Activated CD8-positive, alpha-beta memory T cell treated with anti-CD3 and anti-CD28 coated beads for 36 hours (primary cell): ENCODE measurements at regions not wholly inside any gene's neighbourhood (a gene's known extent, or its start where the extent isn't known, plus 50 kb on each side); places are given as distances from the start of the nearest gene placed in this dataset.
"Not testable (repeated sequence)": the region's sequence is repeated elsewhere in the genome, so short reads cannot be mapped to it uniquely, and the experiment has no call there.

Experiments used
- CTCF ChIA-PET: fragments of 350-600 bp; sonication (Branson Sonifier 250); formaldehyde crosslinking; loops from one replicate; lab custom pipeline; 2021; ENCODE audit warnings: antibody characterized with exemption; lab: Charles Lee
- POLR2A ChIA-PET: fragments of 350-600 bp; sonication (Branson Sonifier 250); formaldehyde crosslinking; loops from one replicate; lab custom pipeline; 2021; ENCODE audit warnings: antibody characterized with exemption; lab: Charles Lee

DNA sequence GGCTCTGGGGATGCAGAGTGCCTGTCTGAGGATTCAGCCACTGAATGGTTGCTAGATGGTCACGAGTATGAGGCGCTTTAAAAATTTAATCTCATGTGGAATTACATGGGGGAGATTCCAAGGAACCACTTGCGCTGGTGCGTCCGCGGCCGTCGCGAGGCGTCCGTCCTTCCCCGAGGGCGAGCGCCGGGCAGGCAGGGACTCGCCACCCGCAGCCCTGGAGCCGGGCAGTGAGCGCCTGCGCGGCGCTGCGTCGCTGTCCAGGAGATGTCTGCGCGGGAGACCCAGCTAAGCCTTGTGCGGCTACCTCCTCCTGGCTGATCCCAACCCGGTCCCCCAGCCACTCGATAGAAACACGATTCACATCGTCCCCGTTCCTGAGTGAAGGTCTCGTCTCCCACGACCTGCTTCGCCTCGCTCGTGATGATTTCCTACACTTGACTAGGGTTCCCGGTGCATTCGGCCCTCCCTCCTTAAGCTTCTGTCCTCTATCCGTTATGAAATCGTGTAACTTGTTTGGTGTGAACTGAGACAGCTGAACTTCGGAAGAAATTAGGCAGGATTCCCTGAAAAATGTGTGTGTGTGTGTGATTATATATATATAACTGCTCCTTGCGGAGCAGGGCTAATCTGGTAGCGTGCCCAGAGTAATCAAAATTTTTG lies 536.4 kb downstream of the PRIM2 start:
- POLR2A ChIA-PET, CTCF ChIA-PET: not testable (repeated sequence)

DNA sequence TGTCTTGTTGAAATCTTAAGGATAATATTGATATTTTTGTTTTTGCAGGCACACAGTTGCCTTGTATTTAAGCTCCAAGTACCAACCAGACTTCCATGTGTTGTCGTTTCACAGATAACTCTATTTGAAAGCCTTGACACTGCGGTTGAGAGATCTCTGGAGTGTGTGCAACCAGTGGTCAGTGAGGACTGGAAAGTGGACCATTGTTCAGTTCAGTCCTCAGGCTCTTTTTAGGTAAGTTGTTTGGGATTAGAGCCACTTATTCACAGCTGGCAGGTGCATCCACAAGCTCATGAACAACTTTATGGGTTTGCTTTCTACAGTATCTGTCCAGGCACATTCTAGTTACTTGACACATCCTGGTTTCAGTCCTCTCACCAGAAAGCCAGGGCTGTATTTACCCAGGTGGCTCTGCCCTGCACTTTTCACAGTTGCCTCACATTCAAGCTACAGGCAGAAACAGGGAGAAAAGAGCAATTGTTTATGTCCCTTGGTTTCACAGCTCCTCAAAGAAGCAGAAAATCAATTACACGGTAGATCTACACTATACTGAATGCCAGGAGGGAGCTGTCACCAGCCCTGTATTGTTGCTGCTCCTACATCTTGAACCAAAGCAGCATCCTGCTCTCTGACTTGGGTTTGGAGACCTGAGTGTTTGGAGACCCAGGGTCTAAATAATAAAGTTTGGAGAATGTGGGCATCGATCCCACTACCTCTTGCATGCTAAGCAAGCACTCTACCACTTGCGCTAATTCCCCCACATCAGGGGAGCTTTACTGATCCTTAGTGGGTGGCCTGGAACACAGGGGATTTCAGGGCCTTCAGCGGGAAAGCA lies 543.3 kb downstream of the PRIM2 start:
- POLR2A ChIA-PET, CTCF ChIA-PET: not testable (repeated sequence)

DNA sequence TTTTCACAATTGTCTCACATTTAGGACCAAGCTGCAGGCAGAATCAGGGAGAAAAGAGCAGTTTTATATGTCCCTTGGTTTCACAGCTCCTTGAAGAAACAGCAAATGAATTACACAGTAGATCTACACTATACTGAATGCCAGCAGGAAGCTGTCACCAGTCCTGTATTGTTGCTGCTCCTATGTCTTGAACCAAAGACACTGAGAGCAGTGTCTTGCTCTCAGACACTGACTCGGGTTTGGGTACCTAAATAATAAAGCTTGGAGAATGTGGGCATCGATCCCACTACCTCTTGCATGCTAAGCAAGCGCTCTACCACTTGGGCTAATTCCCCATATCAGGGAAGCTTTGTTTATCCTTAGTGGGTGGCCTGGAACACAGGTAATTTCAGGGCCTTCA lies 552.7 kb downstream of the PRIM2 start:
- CTCF ChIA-PET, POLR2A ChIA-PET: not testable (repeated sequence)

DNA sequence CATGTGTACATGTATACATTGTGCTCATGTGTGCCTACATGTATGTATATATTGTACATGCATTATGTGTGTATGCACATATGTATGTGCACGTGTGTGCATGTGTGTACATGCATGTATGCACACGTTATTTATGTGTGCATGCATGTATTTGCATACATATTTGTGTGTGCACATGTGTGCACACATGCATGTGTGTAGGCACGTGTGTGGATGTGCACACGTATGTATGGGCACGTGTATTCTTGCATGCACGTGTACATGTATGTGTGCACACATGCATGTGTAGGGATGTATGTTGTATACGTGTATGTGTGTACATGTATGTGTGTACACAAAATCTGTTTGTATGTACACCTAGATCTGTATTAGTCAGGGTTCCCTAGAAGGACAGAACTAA lies 556.0 kb downstream of the PRIM2 start:
- CTCF ChIA-PET, POLR2A ChIA-PET: not testable (repeated sequence)

DNA sequence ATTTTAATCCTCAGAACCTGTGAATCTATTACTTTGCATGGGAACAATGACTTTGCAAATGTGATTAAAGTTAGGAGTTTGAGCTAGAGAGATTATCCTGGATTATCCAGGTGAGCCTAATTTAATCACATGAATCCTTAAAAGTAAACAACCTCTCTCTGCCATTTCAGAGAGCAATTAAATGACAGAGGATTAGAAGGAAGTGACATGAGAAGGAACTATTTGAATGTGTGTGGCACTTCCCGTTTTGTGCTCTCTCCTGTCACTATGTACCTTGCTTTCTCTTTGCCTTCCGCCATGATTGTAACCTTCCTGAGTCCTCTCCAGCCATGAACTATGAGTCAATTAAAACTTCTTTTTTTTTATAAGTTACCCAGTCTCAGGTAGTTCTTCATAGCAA lies 559.2 kb downstream of the PRIM2 start:
- POLR2A ChIA-PET, CTCF ChIA-PET: not testable (repeated sequence)

DNA sequence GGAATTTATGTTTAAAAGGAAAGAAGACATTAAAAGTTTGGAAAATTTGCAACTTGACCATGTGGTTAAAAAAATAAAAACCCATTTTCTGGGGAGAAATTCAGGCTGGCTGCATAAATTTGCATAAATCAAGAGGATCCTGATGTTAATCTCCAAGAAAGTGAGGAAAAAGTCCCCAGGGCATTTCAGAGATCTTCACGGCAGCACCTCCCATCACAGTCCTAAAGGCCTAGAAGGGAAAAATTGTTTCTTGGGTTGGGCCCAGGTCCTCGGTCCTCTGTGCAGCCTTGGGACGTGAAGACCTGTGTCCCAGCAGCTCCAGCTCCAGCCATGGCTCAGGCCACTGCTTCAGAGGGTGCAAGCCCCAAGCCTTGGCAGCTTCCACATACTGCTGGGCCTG lies 560.3 kb downstream of the PRIM2 start:
- CTCF ChIA-PET, POLR2A ChIA-PET: not testable (repeated sequence)

DNA sequence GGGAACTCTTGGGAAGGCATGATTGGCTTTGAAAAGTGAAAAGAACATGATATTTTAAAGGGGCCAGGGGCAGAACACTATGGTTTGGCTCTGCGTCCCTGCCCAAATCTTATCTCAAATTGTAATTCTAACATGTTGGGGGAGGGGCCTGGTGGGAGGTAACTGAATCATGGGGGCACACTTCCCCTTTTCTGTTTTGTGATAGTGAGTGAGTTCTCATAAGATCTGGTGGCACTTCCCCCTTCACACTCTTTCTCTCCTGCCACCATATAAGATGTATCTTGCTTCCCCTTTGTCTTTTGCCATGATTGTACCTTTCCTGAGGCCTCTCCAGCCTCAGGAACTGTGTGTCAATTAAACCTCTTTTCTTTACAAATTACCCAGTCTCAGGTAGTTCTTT lies 561.4 kb downstream of the PRIM2 start:
- CTCF ChIA-PET, POLR2A ChIA-PET: not testable (repeated sequence)

DNA sequence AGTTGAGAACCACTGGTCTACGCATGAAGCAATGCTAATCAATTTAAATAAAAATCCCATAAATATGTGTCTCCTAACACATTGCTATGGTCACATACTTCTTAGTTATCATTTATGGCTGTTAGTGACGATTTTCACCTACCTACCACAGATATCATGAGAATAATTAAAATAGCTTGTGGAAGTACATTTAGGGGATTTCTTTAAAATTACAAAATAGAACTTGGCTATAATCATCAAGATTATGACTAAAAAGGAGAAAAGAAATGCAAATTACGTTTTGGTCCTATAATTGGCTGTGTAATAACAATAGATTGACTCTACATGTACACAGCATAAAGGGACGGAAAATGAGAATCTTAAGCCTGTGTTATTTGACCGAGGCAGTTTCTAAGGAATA lies 581.4 kb downstream of the PRIM2 start:
- CTCF ChIA-PET, POLR2A ChIA-PET: not testable (repeated sequence)

DNA sequence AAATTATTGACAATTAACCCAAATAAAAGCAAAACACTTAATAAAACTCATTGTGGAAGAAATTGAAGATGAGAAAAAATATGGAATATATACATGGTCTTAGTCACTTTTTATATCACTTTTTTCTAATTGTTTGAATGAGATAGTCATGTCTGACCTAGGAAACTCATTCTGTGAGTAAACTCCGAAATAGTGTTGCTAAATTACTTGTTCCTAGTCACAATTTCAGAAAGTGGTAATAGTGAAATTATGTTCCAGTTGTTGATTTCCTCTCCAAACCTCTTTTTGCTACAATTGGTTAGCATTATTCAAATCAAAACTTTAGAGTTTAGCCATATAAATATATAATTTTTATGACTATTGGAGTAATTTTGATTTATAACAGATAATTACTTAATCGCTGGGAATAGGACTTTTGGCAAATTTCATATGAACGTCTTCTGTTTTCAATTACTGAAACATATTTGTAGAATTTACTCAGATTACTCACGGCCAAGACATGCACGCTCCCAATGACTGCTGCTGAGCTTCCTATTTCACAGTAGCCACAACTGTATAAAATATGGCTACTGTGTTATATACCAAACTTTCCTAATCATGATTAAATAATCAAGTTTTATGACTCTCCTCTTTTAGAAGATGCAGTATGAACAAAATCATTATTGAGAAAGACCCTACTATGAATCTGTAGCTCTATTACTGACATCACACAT lies 583.4 kb downstream of the PRIM2 start:
- CTCF ChIA-PET, POLR2A ChIA-PET: not testable (repeated sequence)

DNA sequence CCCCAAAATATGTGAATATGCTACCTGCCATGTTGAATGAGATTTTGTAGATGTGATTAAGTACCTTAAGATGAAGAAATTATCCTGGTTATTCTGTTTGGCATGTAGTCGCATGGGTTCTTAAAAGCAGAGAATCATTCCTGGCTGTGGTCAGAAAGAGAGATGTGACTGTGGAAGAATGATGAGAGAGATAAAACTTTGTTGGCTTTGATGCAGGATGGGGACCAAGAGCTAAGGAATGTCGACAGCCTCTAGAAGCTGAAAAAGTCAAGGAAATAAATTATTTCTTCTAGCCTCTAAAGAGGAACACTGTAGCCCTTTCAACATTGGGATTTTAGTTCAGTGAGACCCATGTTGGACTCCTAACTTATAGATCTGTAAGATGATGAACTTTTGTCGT lies 584.0 kb downstream of the PRIM2 start:
- CTCF ChIA-PET, POLR2A ChIA-PET: not testable (repeated sequence)

DNA sequence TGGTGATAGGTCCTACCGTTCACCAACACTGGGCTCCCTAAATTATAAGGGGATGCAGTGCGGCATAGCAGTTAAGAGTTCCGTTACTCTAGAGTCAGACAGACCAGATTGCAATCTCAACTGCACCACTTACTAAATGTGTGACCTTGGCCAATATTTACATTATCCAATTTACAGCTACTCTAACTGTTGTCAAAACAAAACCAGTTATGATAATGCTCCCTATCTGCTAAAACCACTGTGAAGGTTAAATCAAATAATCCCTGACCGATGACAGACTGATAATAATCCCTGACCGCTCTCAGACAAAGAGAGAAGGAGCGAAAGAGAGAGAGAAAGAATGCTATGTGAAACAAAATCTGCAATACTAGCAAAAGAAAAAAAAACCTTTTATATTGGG lies 586.9 kb downstream of the PRIM2 start:
- CTCF ChIA-PET, POLR2A ChIA-PET: not testable (repeated sequence)

DNA sequence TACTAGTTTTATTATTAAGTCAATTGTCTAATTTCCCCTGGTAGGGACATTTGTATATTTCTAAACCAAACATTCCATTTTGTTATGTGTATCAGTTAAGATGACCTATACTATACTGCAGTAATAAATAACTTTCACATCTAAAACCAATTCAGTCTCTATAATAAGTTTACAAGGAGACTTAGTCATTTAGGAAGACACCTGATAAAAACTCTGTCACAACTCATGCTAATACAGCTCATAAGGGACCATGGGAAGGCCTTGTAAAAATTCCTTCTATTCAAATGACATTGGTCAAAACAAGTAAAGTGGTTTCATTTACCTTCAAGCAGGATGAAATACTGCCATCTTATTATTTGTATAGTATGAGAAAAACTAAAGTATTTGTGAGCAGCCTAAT lies 597.9 kb downstream of the PRIM2 start:
- POLR2A ChIA-PET, CTCF ChIA-PET: not testable (repeated sequence)

DNA sequence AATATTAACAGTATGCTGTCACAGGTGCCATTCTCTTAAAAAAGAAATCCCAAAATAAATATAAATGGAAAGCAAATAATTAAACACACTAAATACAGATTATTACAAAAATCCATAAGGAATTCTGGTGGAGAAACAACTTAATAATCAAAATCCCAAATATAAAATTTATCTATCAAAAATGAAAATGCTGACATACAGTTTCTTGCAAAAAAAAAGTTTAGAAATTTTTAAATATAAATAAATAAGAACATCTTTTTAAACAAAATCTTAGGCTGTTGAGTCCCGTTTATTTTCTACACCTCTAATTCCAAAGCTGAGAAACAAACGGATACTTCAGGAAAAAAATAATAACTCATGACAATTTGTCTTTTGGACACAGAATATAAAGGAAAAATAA lies 625.5 kb downstream of the PRIM2 start:
- CTCF ChIA-PET, POLR2A ChIA-PET: not testable (repeated sequence)

DNA sequence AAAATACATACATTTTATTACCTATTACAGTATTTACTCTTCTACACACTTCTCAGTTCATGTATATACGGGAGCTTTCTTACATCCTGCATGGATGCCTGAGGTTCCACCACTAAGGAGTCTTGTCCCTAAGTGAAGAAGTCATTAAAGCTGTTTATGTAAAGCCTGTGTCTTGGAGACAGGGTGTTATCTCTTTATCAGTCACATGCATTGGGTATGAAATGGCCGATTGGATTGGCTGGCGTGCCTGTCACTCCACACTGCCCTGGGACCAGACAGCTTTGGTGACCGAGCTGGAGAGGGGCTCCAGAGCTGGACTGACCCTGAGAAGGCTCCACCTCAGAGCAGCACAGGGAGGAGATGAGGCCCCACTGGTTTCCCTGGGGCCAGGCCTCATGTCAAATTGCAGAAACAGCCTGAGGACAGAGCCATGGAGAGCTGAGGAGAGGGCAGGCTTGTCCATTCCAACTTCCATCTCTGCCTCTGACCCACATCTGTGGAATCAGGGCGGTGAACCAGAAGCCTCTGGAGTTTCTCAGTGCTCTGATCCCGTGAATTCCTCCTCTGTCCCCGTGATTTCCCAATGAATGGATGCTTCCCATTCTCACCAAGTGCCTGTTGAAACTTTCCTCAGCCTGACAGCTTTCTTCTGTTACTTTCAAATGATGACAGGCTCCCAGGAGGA lies 628.8 kb downstream of the PRIM2 start:
- POLR2A ChIA-PET, CTCF ChIA-PET: not testable (repeated sequence)

DNA sequence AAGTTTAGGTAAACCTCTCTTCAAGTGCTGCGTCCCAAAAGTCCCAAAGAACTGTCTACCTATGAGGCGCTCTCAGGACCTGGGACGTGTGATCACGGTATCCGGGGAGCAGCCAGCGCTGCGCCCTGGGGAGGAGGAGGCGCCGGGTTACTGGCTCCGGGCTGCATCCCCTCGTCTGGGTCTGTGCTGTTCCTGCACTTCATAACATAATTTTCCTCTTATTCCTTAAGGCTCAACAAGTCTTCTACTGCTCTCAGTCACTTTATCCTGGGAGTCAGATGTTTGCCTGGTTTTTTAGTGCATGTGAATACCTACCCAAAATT lies 629.3 kb downstream of the PRIM2 start:
- POLR2A ChIA-PET, CTCF ChIA-PET: not testable (repeated sequence)

DNA sequence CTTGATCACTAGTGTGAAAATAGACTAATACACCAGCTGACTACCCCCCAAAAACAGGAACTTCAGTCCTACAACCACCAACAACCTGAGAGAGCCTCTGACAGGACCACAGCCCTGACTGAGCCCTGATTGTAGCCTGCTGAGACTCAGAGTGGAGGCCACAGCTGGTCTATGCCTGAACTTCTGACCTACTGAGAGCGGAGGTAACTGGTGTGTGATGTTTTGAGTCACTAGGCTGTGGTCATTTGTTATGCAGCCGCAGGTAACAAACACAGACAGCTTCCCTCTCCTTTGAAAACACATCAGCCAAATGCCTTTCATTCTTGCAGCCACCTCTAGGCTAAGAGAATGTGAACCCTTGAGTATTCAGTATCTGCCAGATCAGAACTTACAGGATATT lies 631.1 kb downstream of the PRIM2 start:
- POLR2A ChIA-PET, CTCF ChIA-PET: not testable (repeated sequence)

DNA sequence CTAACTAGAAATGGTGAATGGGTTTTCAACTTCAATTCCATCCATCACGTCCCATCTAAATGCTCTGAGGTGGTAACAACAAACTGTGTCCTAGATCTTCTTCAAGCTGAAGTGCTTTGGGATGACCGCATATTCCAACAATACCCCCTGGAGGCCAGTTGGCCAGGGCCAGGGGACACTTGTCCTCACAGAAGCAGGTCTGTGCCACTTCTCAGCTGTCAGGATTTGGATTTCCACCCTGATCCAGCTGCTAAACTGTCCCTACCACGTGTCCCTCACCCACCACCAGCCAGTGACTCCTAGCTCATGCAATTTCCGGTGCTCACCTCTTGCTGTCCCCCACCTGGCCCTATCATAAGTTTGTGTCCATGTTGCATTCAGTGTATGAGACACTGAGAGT lies 633.0 kb downstream of the PRIM2 start:
- POLR2A ChIA-PET = not testable (repeated sequence)
- CTCF ChIA-PET = interaction anchor here (0.7 kb wide), 1 partner anchor 366 kb away, joined by 3 read pairs; no protein-coding TSS in a partner anchor

DNA sequence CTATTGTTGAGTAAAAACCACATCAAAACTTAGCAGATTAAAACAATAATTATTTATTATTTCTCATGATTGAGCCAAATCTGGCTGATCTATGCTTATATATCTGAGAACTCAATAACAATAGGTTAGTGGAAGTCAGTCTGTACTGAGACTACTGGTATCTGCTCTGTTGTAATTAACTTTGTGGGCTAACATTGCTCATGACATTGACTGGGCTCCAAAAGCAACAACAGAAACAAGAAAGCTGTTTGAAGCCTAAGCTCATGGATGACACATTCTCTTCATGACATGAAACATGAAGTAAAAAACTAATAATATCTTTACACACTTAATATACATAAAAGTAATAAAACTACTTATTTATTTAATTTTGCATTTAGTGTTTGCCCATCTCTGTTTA lies 649.3 kb downstream of the PRIM2 start:
- CTCF ChIA-PET, POLR2A ChIA-PET: not testable (repeated sequence)

DNA sequence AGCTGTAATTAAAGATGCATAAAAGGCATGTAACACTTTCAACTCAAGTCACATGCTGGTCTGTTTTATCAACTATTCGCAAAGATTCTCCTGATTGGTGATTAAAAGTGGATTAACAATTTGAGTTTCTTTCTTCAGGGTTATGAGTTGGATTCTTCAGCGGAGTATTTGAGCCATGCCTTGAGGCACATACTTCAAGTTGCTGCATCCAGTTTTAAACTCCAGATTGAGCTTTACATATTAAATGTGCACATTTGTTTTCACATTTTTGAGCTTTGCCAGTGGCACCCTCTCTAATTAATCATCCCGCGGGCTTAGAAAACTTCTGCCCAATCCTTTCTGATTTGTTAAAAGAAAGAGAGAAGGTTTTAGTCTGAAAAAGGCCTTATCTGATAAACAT lies 654.5 kb downstream of the PRIM2 start:
- CTCF ChIA-PET, POLR2A ChIA-PET: not testable (repeated sequence)

DNA sequence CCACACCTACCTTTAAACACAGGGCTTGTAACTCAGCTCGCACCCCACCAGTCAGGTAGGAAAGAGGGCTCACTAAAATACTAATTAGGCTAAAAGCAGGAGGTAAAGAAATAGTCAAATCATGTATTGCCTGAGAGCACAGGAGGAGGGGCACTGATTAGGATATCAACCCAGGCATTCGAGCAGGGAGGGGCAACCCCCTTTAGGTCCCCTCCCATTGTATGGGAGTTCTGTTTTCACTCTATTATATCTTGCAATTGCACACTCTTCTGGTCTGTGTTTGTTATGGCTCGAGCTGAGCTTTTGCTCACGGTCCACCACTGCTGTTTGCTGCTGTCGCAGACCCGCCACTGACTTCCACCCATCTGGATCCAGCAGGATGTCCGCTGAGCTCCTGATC lies 657.2 kb downstream of the PRIM2 start:
- POLR2A ChIA-PET = no interaction called here
- CTCF ChIA-PET = no interaction called here
